EH (cell line): ENCODE measurements at regions not wholly inside any gene's neighbourhood (a gene's known extent, or its start where the extent isn't known, plus 50 kb on each side); places are given as distances from the start of the nearest gene placed in this dataset.
A peak's percentile ranks its signal among the peaks of the same experiment; 100 is the strongest.
"Not testable (repeated sequence)": the region's sequence is repeated elsewhere in the genome, so short reads cannot be mapped to it uniquely, and the experiment has no call there.

Experiments
- DNase-seq: peaks from one replicate; pipeline ENCODE4 v3.0.0-alpha.2; 2015; ENCODE audit warnings: low read depth

DNA sequence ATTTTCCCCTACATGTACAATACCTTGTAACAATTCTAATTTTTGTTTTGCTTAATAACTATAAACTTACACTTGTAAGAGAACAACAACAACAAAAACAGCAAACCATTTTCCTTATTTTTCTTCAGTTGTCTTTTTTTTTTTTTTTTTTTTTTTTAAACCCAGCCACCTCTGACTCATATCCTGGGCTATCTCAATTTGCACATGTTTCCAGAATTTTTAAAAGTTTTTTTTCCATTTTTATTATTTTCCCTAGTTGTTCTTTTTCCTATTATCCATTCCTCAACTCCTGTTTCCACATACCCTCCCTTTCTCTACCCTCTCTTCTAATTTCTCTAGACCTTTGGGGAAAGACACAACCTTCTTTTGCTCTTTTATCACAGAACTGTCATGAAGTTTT is 112.5 kb downstream of the EFEMP1 start:
- DNase-seq = peak; percentile 25

DNA sequence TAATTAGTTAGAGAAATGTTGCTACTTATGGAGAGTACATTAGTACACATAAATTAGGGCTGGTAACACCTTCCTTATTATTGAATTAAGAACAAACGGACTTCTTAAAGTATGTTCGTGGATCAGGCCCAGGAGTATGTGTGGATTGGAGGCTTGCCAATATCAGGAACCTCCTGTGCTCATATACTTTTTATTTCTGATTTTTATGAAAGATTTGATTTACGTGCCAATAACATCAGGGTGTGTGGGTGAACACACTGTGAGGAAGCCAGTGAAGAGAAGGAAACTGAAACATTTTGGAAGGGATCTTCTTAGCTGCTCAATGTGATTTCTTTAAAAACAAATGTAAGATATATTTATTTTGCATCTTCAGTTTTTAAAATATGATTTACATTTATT is 113.0 kb downstream of the EFEMP1 start:
- no peak for DNase-seq

DNA sequence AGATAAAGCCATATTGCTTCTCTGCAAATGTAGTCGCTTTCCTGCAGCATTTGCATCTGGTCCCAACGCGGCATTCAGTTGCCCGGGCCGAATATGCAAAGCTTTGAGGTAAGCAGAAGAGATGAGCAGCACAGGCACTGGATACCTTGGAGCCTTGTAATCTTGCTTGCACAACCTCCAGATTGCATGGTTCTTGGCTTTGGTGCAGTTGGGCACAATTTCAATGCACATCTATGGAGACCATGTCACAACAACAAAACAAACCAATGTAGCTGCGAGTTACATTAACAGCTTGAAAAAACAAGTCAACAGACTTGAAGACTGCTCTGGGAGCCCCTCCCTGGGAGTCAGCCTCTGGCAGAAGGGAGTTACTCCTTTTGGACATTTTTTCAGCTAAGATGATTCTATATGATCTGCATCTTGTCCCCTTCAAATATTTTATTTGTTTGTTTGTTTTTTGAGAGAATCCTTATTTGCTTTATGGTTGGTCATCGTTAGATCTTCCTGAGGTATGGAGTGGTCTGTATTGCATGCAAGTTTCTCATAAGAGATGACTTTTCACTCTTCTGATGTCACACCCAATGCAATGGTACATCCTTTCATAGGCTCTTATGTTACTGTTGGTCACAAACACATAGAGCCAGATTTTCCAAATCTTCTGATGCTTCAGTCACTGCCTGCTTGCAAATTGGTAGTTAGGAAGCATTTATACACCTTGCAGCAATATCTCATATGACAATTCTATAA is 113.5 kb downstream of the EFEMP1 start:
- DNase-seq = peak; percentile 11

DNA sequence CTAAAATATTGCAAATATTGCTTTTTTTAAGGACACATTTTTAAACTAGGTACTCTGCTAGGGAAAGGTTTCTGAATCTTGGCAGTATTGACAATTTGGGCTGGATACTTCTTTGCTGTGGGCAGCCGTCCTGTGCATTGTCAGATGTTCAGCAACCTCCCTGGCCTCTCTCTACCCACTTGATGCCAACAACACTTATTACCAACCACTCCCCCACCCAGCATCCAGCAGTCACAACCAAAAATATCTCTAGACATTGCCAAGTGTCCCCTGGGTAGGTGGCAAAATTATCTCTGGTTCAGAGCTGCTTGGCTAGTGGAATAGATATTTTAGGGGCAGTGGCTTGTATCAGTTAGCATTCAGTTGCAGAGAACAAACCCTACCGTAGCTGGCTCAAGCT is 114.3 kb upstream of the PNPT1 start:
- DNase-seq = no peak

DNA sequence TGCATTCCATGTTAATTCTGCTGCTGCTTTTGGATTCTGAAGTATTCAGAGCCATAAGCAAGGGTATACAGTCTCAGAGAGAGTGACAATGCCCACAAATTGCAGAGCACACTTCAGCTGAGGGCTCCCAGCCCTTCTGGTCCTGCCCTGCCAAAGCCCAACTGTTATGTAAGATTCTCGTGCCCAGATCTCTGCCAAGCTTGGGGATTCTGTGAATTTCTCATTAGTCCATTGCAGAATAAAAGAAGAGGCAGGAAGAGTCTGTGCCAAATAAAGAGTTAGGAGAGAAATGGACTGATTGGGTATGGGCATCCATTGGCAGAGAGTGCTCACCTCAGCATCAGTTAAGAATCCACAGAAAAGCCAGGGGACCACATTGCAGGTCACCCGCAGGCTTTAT is 112.0 kb upstream of the PNPT1 start:
- DNase-seq = no peak

DNA sequence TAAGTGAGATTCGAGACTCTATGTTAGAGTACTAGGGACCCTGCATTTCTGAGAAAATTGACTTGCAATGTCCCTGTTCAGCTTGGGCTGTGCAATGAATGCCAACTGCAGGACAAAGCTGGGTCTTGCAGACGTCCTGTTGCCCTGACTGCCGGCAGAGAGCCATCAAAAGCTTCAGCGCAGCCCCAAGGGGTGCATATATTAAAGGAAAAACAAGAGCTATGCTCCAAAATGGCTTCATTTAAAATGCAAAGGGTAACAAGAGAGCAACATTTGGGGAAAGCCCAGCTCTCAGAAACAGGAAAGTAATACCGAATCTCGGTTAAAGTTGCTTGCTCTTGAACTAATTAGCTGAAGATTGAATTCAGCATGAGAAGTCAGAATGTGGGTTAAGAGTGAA is 110.9 kb upstream of the PNPT1 start:
- DNase-seq = no peak

DNA sequence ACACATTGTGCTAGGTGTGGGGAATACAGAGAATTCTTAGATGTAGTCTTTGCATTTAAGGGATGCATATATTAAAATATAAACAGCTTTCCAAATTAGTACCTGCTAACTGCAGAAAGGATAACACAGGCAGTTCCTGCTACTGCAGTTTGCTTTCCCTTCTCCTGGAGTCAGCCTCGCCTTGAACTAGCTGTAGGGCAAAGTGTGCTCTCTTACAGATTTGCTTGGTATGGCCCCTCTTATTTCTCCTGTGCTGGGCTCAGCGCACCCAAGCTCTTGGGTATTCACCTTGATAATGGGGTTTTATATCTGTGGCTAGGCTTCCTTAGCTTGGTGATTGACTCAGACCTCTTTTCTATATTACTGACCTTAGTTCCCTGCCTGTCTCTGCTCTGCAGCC is 108.4 kb upstream of the PNPT1 start:
- DNase-seq = no peak

DNA sequence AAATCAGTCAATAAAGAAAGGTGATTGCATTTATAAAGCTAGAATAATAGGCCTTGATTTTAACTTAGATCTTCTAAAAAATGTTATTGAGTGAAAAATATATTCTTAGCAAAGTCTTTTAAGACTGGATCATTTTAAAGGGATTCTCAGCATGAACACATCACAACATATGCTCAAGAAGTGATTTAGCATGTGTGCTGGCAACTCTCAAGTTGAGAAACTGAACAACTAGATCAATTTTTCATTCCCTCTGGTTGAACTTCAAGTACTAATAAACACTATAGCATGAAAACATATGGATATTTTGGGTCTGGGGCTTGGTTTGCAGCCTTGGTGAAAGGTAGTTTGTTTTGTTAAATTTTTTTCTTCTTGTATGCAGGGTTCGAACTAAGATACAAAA is 107.8 kb upstream of the PNPT1 start:
- no peak for DNase-seq

DNA sequence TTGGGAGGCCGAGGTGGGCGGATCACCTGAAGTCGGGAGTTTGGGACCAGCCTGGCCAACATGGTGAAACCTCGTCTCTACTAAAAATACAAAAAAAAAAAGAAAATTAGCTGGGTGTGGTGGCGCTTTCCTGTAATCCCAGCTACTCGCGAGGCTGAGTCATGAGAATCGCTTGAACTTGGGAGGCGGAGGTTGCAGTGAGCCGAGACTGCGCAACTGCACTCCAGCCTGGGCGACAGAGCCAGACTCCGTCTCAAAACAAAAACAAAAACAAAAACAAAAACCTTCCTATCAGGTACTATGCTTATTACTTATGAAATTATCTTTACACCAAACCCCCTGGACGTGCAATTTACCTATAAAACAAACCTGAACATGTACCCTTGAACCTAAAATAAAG is 106.0 kb upstream of the PNPT1 start:
- DNase-seq = not testable (repeated sequence)

DNA sequence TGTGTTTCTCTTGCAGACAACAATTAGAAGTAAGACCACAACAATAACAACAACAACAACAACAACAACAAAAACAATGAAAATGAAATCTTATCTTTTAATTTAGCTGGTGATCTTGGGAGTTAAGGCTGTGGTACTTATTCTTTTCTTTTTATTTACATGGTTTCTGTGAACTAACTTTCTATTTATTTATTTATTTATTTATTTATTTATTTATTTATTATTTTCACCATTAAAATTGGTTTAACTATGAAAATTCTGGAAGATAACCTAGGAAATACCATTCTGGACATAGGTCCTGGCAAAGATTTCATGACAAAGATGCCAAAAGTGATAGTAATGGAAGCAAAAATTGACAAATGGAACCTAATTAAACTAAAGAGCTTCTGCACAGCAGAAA is 102.5 kb upstream of the PNPT1 start:
- DNase-seq = no peak

DNA sequence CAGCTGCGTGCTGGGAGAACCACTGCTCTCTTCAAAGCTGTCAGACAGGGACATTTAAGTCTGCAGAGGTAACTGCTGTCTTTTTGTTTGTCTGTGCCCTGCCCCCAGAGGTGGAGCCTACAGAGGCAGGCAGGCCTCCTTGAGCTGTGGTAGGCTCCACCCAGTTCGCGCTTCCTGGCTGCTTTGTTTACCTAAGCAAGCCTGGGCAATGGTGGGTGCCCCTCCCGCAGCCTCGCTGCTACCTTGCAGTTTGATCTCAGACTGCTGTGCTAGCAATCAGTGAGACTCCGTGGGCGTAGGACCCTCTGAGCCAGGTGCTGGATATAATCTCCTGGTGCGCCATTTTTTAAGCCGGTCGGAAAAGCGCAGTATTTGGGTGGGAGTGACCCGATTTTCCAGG is 100.0 kb upstream of the PNPT1 start:
- not testable (repeated sequence) for DNase-seq

DNA sequence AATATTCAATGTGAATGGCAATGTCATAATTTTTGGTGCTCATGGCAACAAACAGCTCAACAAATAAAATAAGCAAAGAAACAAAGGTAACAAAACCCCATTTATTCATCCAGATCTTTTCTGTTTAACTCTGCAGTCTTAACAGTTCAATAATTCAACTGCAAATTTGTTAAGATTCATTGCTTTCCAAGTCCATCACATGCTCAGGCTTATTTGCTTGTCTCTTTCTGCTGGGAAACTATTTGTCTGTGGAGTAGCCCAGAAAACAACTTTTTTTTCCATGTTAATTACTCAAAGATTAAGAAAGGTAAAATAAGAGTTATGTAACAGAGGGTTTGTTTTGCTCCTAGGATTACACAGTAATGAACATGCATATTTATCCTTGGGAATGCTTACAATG is 92.6 kb upstream of the PNPT1 start:
- no peak for DNase-seq

DNA sequence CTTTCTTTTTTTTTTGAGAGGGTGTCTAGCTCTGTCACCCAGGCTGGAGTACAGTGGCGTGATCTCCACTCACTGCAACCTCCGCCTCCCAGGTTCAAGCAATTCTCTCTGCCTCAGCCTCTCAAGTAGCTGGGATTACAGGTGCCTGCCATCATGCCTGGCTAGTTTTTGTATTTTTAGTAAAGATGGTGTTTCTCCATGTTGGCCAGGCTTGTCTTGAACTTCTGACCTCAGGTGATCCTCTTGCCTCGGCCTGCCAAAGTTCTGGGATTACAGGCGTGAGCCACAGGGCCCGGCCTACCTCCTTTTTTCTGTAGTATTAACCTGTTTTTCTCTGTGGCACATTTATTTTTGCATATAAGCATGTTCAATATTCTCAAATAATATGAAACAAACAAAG is 90.1 kb upstream of the PNPT1 start:
- not testable (repeated sequence) for DNase-seq

DNA sequence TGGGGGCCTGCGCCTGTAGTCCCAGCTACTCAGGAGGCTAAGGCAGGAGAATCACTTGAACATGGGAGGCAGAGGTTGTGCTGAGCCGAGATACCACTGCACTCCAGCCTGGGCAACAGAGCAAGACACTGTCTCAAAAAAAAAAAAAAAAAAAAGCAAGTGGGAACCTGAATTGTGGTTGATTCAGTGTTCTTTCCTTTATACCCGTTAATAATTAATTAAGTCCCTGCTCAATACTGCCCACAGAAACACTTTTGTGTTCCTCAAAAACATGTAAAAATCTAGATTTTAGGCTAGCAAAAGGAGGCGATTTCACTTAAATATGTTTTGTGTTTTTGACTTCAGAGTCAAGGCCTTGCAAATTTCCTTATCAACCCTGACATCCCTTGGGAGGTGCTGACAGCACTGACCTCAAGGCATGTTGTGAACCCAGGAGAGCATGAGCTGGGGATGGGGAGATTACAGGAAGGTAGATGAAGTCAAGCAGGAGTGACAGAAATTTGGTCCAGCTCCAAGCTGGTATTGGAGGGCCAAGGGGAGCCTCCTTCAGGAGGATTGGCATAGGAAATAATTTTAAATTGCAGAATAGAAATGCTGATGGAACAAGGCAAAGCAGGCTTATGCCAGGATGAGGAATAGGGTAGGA is 89.0 kb upstream of the PNPT1 start:
- no peak for DNase-seq

DNA sequence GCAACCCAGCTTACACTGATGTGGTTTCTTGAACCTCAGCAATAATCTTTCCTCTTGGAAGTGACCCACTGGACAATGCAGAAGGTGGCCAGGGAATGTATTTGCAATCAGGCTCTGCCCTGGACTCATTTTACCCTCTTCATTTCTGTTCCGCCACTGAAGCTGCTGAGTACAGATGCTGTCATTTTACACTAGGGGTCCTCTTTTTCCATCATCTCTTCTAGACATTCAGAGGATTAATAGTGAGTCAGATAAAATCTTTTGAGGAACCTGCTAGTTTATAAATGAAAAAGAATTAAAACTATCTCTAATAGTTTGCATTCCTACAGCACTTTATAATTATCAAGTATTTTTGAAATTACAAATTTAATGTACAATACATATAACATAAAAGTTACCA is 87.9 kb upstream of the PNPT1 start:
- no peak for DNase-seq

DNA sequence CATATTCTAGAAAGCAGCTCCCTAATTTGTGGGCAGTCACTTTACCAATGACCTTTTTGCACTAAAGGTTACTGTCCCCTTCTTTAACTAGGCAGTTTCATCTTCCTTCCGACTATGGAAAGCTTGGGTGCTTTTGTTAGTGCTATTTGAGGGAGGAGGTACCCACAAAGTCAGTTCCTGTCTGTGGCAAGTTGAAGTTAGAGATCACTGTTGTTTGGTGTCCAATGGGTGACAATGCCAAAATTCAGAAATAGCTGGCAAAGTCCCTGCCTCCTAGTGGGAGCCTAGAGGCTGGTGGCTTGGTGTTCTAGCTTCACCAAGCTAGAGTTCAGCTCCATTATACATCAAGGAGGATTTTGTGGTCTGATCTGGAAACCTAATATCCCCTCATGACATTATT is 87.1 kb upstream of the PNPT1 start:
- DNase-seq = no peak

DNA sequence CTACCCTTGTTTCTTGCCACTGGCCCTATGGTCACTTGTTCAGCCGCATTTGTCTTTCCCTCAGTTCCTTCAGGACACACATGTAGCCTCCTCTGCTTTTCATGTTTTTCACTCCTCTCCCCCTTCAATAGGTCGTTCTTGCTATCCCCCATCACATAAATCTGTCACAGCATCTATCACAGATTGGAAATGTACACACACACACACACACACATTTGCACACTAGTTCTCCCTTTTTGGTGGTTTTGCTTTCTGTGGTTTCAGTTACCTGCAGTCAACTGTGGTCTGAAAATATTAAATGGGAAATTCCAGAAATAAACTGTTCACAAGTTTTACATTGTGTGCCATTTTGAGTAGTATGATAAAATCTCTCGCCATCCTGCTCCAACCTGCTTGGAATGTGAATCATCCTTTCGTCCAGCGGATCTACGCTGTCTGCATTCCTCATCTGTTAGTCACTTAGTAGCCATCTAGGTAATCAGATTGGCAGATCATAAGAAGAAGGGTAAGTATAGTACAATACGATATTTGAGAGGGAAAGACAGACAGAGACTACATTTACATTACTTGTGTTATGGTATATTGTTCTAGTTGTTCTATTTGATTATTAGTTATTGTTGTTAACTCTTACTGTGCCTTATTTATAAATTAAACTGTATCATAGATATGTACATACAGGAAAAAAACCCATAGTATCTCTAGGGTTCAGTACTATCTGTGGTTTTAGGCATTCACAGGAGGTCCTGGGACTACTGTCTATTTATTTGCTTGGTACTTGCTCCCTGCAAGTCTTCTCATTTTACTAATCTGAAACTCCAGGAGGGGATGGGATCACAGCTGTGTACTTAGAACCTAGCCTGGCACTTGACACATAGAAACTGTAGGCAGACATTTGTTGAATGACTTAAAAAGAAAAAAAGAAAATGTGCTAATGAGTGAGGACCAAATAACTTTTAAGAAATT is 86.1 kb upstream of the PNPT1 start:
- peak; percentile 87 for DNase-seq

DNA sequence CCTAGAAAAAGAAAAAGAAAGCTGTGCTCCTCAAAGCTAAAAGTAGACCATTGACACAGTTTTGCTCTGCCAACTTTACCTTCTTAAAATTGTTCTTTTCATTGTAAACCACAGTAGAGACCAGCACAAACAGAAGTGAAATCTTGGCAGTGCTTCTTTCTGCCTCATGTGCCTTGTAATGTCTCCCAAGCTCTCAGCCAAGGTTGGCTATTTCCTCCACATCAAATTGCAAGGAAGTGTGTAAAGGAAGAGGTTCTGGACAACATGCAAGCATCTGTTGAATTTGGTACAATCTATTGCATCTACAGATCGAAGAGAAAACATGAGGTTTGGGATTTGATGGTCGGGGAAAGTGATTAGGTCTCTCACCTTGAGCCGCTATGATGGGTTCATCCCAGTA is 83.3 kb upstream of the PNPT1 start:
- no peak for DNase-seq

DNA sequence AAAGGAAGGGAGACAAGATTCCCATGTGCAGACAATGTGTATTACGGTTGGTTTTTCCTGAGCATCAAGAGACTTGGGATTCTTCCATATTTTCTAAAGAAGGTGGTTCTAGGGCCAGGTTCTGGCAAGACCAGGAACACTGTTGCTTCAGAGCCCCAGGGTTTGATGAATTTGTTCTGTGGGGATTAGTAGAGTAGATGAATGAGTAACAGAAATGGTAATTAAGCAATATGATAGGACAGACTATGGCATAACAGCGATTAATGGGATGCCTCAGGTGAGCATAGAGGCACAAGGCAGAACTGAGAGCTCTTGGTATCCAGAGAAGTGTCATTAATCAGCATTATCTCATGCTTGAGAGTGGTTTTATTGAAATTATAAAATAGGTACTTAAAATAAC is 82.8 kb upstream of the PNPT1 start:
- DNase-seq = no peak

DNA sequence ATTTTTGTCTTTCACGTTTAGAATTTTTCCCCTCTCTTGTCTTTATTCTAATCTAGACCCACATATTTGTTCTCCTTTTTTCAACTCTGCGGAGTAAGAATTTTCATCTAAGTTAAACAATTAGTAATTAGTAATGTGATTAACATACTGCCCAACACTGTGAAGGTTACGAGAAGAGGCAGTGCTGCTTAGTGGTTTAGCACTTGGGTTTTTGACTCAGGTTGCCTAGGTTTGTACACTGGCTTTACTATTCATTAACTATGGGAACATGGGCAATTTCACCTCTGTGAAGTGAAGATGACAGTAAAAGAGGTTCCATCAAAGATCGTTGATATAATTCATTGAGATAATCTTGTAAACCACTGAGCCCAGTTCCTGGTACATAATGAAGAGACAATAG is 82.2 kb upstream of the PNPT1 start:
- DNase-seq = no peak

DNA sequence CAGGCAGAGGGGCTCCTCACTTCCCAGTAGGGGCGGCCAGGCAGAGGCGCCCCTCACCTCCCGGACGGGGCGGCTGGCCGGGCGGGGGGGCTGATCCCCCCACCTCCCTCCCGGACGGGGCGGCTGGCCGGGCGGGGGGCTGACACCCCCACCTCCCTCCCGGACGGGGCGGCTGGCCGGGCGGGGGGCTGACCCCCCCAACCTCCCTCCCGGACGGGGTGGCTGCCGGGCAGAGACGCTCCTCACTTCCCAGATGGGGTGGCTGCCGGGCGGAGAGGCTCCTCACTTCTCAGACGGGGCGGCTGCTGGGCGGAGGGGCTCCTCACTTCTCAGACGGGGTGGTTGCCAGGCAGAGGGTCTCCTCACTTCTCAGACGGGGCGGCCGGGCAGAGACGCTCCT is 80.0 kb upstream of the PNPT1 start:
- not testable (repeated sequence) for DNase-seq

DNA sequence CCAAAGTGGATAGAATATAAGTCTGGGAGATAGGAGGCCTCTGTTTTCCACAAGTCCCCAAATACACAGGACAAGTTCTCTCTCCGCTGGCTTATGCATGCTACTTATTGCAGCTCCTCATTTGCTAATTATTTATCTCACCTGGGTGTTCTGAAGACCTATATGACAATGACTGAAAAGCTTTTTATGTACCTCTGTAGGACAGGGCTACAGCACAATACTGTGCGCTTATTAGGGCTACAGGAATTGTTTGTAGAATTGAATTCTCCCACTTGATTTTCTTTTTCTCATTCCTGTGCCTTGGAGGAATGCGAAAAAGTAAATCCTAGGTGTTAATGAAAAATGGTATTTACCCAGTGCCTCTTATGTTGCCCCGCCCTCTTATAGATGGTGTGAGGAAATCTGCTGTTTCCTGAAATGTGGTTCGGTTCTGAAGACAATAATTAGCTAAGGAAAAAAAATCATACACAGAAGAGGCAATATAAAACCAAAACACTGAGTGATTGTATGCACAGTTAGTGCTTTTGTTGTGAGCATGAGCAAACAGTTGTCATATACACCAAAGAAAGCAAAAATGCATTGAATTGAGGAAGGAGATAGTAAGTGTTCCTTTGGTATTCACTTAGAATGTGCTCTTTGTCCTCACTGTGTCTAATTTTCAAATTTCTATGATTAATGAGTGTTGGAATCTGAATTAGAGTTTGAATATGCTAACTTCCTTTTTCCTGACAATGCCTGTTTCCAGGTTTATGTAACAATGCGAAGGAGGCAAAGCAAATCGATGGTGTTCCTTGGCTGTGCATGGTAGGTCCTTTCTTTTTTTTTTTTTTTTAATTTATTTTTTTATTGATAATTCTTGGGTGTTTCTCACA is 78.7 kb upstream of the PNPT1 start:
- no peak for DNase-seq
